ENCODE measurements at regions not wholly inside any gene's neighbourhood (a gene's known extent, or its start where the extent isn't known, plus 50 kb on each side); places are given as distances from the start of the nearest gene placed in this dataset.

- no peak for DNase-seq (ENCODE audit: low read depth, low spot score)
- Histone ChIP-seq H3K36me3 (ENCODE audit: control insufficient read depth in 2 of 2, extremely low read depth in 1 of 2, insufficient read depth in 2 of 2, low read length in 2 of 2) (no peaks in the 10 kb centered on the region), H3K9me1 (ENCODE audit: control insufficient read depth, extremely low read depth, insufficient read depth, low read length) (no peaks in the 10 kb centered on the region), H3K4me2 (ENCODE audit: control insufficient read depth, extremely low read depth, insufficient read depth, low read depth, low read length) (no peak overlapping the region), H3K4me3 (ENCODE audit: control insufficient read depth in 2 of 3, extremely low read depth in 1 of 3, insufficient read depth in 2 of 3, low read depth in 1 of 3, low read length in 3 of 3) (no peak overlapping the region), H2AFZ (ENCODE audit: control insufficient read depth, low read length) (no peak overlapping the region), H3K9ac (ENCODE audit: control insufficient read depth, extremely low read depth, insufficient read depth, low read length) (no peak overlapping the region), H3K27me3 (ENCODE audit: control insufficient read depth, extremely low read depth, insufficient read depth, low read length) (peaks cover 19% of the 10 kb centered on the region), H3K27ac (ENCODE audit: control insufficient read depth, insufficient read depth, low read length) (no peak overlapping the region), H3K9me3 (ENCODE audit: control insufficient read depth, low read depth, low read length) (no peaks in the 10 kb centered on the region), H4K20me1 (ENCODE audit: control insufficient read depth, extremely low read depth, insufficient read depth, low read length) (no peaks in the 10 kb centered on the region), H3K79me2 (ENCODE audit: control insufficient read depth, insufficient read depth, low read length) (no peaks in the 10 kb centered on the region), H3K4me1 (ENCODE audit: control insufficient read depth, extremely low read depth, insufficient read depth, low read length) (no peaks in the 10 kb centered on the region)
- TF ChIP-seq, protein P1, sequence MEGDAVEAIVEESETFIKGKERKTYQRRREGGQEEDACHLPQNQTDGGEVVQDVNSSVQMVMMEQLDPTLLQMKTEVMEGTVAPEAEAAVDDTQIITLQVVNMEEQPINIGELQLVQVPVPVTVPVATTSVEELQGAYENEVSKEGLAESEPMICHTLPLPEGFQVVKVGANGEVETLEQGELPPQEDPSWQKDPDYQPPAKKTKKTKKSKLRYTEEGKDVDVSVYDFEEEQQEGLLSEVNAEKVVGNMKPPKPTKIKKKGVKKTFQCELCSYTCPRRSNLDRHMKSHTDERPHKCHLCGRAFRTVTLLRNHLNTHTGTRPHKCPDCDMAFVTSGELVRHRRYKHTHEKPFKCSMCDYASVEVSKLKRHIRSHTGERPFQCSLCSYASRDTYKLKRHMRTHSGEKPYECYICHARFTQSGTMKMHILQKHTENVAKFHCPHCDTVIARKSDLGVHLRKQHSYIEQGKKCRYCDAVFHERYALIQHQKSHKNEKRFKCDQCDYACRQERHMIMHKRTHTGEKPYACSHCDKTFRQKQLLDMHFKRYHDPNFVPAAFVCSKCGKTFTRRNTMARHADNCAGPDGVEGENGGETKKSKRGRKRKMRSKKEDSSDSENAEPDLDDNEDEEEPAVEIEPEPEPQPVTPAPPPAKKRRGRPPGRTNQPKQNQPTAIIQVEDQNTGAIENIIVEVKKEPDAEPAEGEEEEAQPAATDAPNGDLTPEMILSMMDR (optimal IDR thresholded peaks at IDR 0.05 in 1 of 3, IDR thresholded peaks at IDR 0.05 in 1 of 3, conservative IDR thresholded peaks at IDR 0.05 in 1 of 3; ENCODE audit: extremely low read depth in 1 of 3, insufficient read depth in 2 of 3, low read length in 3 of 3) = no peak
- TF ChIP-seq EZH2 (IDR thresholded peaks at IDR 0.05; ENCODE audit: low read length) = no peak
- FAIRE-seq = no peak
- dilution Hi-C loops (cut with MboI; ENCODE audit: extremely low pct_ligation_motif_present, low sequenced_read_pairs) = no loop called here
Measured at GRCh38 chr14:22448035-22448904, 140.8 kb downstream of the DAD1 start.

DNA sequence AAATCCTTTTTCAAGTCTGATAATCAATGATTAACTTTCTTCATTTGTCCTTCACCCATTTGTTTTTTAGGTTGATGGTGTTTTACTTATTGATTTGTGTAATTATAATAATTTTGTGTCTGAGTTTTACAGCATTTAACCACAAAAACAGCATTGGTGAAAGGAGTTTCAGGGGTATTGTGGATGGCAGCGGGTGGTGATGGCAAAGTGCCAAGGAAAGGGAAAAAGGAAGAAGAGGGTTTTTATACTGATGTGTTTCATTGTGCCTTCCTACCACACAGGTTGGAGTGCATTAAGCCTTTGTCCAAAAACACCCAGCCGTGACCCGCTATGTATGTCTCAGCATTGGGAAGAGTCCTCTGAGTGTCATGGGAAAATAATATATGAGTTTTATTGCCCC lies 150.3 kb downstream of the DAD1 start:
- Histone ChIP-seq H4K20me1 (ENCODE audit: control insufficient read depth, extremely low read depth, insufficient read depth, low read length) (no peaks in the 10 kb centered on the region), H3K27me3 (ENCODE audit: control insufficient read depth, extremely low read depth, insufficient read depth, low read length) (no peaks in the 10 kb centered on the region), H3K27ac (ENCODE audit: control insufficient read depth, insufficient read depth, low read length) (no peak overlapping the region), H2AFZ (ENCODE audit: control insufficient read depth, low read length) (no peak overlapping the region), H3K36me3 (ENCODE audit: control insufficient read depth in 2 of 2, extremely low read depth in 1 of 2, insufficient read depth in 2 of 2, low read length in 2 of 2) (no peaks in the 10 kb centered on the region), H3K4me2 (ENCODE audit: control insufficient read depth, extremely low read depth, insufficient read depth, low read depth, low read length) (no peak overlapping the region), H3K9ac (ENCODE audit: control insufficient read depth, extremely low read depth, insufficient read depth, low read length) (no peak overlapping the region), H3K9me3 (ENCODE audit: control insufficient read depth, low read depth, low read length) (no peaks in the 10 kb centered on the region), H3K9me1 (ENCODE audit: control insufficient read depth, extremely low read depth, insufficient read depth, low read length) (no peaks in the 10 kb centered on the region), H3K4me1 (ENCODE audit: control insufficient read depth, extremely low read depth, insufficient read depth, low read length) (no peaks in the 10 kb centered on the region), H3K79me2 (ENCODE audit: control insufficient read depth, insufficient read depth, low read length) (no peaks in the 10 kb centered on the region), H3K4me3 (ENCODE audit: control insufficient read depth in 2 of 3, extremely low read depth in 1 of 3, insufficient read depth in 2 of 3, low read depth in 1 of 3, low read length in 3 of 3) (no peak overlapping the region)
- TF ChIP-seq, protein P1 (optimal IDR thresholded peaks at IDR 0.05 in 1 of 3, IDR thresholded peaks at IDR 0.05 in 1 of 3, conservative IDR thresholded peaks at IDR 0.05 in 1 of 3; ENCODE audit: extremely low read depth in 1 of 3, insufficient read depth in 2 of 3, low read length in 3 of 3) = no peak
- no peak for TF ChIP-seq EZH2 (IDR thresholded peaks at IDR 0.05; ENCODE audit: low read length)
- dilution Hi-C loops (cut with MboI; ENCODE audit: extremely low pct_ligation_motif_present, low sequenced_read_pairs) = no loop called here
- FAIRE-seq (no peak), DNase-seq (ENCODE audit: low read depth, low spot score) (no peak)
